Loucy (cell line): ENCODE measurements at regions not wholly inside any gene's neighbourhood (a gene's known extent, or its start where the extent isn't known, plus 50 kb on each side); places are given as distances from the start of the nearest gene placed in this dataset.

Experiments used
- H2AFZ ChIP-seq: fragments of 200-600 bp; sonication (generic); 2 replicates; pipeline ENCODE4 v1.6.0; 2016; ENCODE audit warnings: antibody characterized with exemption, mild to moderate bottlenecking, low read length, moderate library complexity
- H3F3A ChIP-seq: fragments of 200-600 bp; 2 replicates; pipeline ENCODE4 v1.6.0; 2016; ENCODE audit warnings: antibody characterized with exemption, low read depth, mild to moderate bottlenecking
- H3K27me3 ChIP-seq: fragments of 200-600 bp; sonication (generic); 2 replicates; pipeline ENCODE4 v1.6.1; 2014; ENCODE audit warnings: low read length, mild to moderate bottlenecking; ENCODE audit not compliant: insufficient read depth, poor library complexity, severe bottlenecking
- H3K36me3 ChIP-seq: fragments of 200-600 bp; sonication (generic); 2 replicates; pipeline ENCODE4 v1.6.1; 2016; ENCODE audit warnings: low read length; ENCODE audit not compliant: insufficient read depth
- H3K4me1 ChIP-seq: fragments of 200-600 bp; sonication (generic); 2 replicates; pipeline ENCODE4 v1.5.1; 2014; ENCODE audit warnings: low read length, mild to moderate bottlenecking; ENCODE audit not compliant: insufficient read depth, poor library complexity, severe bottlenecking
- H3K4me2 ChIP-seq: fragments of 200-600 bp; sonication (generic); 2 replicates; pipeline ENCODE4 v1.6.0; 2014; ENCODE audit warnings: antibody characterized with exemption, low read length, low read depth, mild to moderate bottlenecking; ENCODE audit not compliant: poor library complexity, severe bottlenecking
- H3K4me3 ChIP-seq: fragments of 200-600 bp; sonication (generic); 2 replicates; pipeline ENCODE4 v1.5.1; 2014; ENCODE audit warnings: low read length, mild to moderate bottlenecking, mixed read lengths; ENCODE audit not compliant: poor library complexity, severe bottlenecking
- H3K79me2 ChIP-seq: fragments of 200-600 bp; sonication (generic); 2 replicates; pipeline ENCODE4 v1.6.1; 2014; ENCODE audit warnings: low read length; ENCODE audit not compliant: insufficient read depth
- H3K9ac ChIP-seq: fragments of 200-600 bp; sonication (generic); 2 replicates; pipeline ENCODE4 v1.6.0; 2014; ENCODE audit warnings: mild to moderate bottlenecking, low read depth, low read length, moderate library complexity; ENCODE audit not compliant: poor library complexity, severe bottlenecking
- H3K9me2 ChIP-seq: fragments of 200-600 bp; sonication (generic); replicated peaks from 2 replicates; pipeline ENCODE4 v1.6.1; 2016; ENCODE audit warnings: low read depth, low read length, mixed read lengths
- H3K9me3 ChIP-seq: fragments of 200-600 bp; sonication (generic); 2 replicates; pipeline ENCODE4 v1.6.1; 2014; ENCODE audit warnings: mild to moderate bottlenecking, antibody characterized with exemption, low read length, low read depth; ENCODE audit not compliant: insufficient read depth
- H4K20me1 ChIP-seq: fragments of 200-600 bp; sonication (generic); 2 replicates; pipeline ENCODE4 v1.6.0; 2014; ENCODE audit warnings: antibody characterized with exemption, low read length, mild to moderate bottlenecking; ENCODE audit not compliant: insufficient read depth, poor library complexity, severe bottlenecking
- CTCF ChIP-seq: fragments of 200-600 bp; sonication (generic); conservative IDR thresholded peaks from 2 replicates; pipeline ENCODE4 v1.5.1; 2014; ENCODE audit warnings: mild to moderate bottlenecking, antibody characterized with exemption, low read length
- EZH2phosphoT487 ChIP-seq: fragments of 200-600 bp; IDR thresholded peaks from 2 replicates; pipeline ENCODE4 v1.6.1; 2018; ENCODE audit warnings: antibody characterized with exemption, mild to moderate bottlenecking, moderate library complexity, borderline replicate concordance

GRCh38 chr3:187968883-187969580 lies 184.9 kb upstream of the LPP start:
- Histone ChIP-seq H2AFZ (no peak overlapping the region), H3K27me3 (no peaks in the 10 kb centered on the region), H3F3A (no peaks in the 10 kb centered on the region), H3K36me3 (no peaks in the 10 kb centered on the region), H3K4me3 (no peak overlapping the region), H3K9me3 (no peaks in the 10 kb centered on the region), H4K20me1 (no peaks in the 10 kb centered on the region), H3K9me2 (no peaks in the 10 kb centered on the region), H3K4me1 (peaks cover 54% of the 10 kb centered on the region), H3K79me2 (no peaks in the 10 kb centered on the region), H3K4me2 (no peak overlapping the region), H3K9ac (no peak overlapping the region)
- no peak for TF ChIP-seq CTCF
- no peak for TF ChIP-seq EZH2phosphoT487

- Histone ChIP-seq H3K4me3 (no peak overlapping the region), H3K9ac (no peak overlapping the region), H3K4me1 (peaks cover 55% of the 10 kb centered on the region), H3F3A (no peaks in the 10 kb centered on the region), H3K4me2 (no peak overlapping the region), H2AFZ (no peak overlapping the region), H3K9me2 (no peaks in the 10 kb centered on the region), H3K9me3 (no peaks in the 10 kb centered on the region), H3K79me2 (no peaks in the 10 kb centered on the region), H3K36me3 (no peaks in the 10 kb centered on the region), H3K27me3 (no peaks in the 10 kb centered on the region), H4K20me1 (no peaks in the 10 kb centered on the region)
- TF ChIP-seq CTCF, result no peak
- no peak for TF ChIP-seq EZH2phosphoT487
These were observed 184.4 kb upstream of the LPP start for GRCh38 chr3:187969581-187969950.

DNA sequence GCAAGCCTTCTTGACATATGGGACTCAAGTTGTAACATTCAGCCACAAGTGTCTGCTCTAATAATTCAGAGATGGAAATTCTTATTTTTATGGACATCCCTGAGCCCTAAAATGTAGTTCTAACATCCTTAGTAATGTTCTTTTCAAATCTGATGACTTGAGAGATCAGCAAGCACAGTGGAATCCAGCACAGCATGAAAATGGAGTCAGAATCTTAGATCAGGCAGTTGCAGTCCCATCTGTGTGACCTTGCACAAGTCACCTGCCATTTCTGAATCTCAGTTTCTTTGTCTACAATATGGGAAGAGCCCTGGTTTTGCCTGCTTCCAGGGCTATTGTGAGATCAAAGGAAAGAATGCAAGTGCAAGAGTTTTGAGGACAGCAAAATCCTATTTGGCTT lies 183.9 kb upstream of the LPP start:
- Histone ChIP-seq H3K4me1 (peaks cover 59% of the 10 kb centered on the region), H3K36me3 (no peaks in the 10 kb centered on the region), H3K9ac (no peak overlapping the region), H4K20me1 (no peaks in the 10 kb centered on the region), H3K9me3 (no peaks in the 10 kb centered on the region), H3K4me2 (no peak overlapping the region), H3K9me2 (no peaks in the 10 kb centered on the region), H3K4me3 (no peak overlapping the region), H2AFZ (no peak overlapping the region), H3K27me3 (no peaks in the 10 kb centered on the region), H3F3A (no peaks in the 10 kb centered on the region), H3K79me2 (no peaks in the 10 kb centered on the region)
- TF ChIP-seq EZH2phosphoT487, result no peak
- no peak for TF ChIP-seq CTCF
